Cardiac septum (tissue), 1 donor: ENCODE measurements at regions not wholly inside any gene's neighbourhood (a gene's known extent, or its start where the extent isn't known, plus 50 kb on each side); places are given as distances from the start of the nearest gene placed in this dataset.
"Not testable (repeated sequence)": the region's sequence is repeated elsewhere in the genome, so short reads cannot be mapped to it uniquely, and the experiment has no call there.

ENCODE experiments used
- DNase-seq: peaks from one replicate; pipeline ENCODE4 v3.0.0-alpha.2; 2020; ENCODE audit warnings: low spot score
- intact Hi-C: fragments of 100-400 bp; cut with DNase I; formaldehyde crosslinking; loops from one replicate; pipeline ENCODE4 v1.14.0; 2022
- donor health status: DM: no; HTN: no; CAD: no.

DNA sequence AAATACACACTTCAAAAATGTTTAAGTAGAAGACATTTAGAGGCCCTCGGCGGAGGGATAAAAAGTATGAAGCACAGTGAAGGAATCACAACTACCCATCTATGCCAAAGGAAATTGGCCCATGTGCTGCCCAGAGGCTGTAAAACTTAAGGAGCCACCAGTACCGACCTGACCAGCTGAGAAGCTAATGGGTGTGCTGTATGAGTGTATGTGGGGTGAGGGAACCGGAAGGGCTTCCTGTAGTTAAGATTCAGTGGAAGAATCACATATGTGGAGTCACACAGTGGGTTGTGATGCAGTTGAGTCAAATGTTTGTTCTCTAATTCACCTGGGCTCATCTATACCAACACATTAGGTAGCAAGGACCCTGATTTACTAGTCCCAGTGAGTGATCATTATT is 516.0 kb upstream of the IL12A start:
- DNase-seq, result no peak
- intact Hi-C loops, result no loop called here

DNA sequence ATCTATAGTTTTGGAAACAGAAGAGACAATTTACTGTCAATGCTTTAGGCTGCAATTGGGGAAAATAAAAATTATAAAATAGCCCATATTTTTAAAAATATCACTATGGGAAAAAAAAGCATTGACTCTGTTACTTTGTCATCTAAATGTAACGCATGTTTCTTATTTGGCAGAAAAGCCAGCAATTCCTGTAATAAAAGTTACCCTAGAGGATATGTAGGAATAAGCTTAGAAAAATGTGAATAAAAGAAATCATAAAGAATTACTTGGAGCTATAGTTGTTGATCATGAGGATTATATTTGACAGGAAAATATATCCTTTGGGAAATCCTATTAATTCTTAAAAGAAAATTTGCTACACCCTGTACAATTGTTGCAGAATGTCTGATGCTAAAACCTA is 515.4 kb upstream of the IL12A start:
- DNase-seq, result no peak
- intact Hi-C loops, result no loop called here

DNA sequence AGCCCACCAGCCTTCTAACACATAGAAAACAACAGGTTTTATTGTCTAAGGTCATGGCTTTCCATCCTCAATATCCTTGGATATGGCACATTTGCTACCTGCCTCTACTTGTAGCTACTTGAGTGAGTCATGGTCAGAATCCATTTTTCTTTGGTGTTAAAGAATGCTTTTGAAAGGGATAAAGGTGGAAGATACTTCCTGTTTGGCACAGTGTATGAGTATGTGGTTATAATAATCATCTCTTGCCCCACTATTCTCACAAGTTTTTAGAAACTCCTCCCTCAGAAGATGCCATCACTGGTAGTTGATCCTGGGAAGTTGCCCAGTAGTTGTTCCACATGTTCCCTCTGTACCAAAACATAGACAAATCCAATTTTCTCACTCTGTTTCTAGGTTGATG is 508.6 kb upstream of the IL12A start:
- no peak for DNase-seq
- intact Hi-C loops, result no loop called here

DNA sequence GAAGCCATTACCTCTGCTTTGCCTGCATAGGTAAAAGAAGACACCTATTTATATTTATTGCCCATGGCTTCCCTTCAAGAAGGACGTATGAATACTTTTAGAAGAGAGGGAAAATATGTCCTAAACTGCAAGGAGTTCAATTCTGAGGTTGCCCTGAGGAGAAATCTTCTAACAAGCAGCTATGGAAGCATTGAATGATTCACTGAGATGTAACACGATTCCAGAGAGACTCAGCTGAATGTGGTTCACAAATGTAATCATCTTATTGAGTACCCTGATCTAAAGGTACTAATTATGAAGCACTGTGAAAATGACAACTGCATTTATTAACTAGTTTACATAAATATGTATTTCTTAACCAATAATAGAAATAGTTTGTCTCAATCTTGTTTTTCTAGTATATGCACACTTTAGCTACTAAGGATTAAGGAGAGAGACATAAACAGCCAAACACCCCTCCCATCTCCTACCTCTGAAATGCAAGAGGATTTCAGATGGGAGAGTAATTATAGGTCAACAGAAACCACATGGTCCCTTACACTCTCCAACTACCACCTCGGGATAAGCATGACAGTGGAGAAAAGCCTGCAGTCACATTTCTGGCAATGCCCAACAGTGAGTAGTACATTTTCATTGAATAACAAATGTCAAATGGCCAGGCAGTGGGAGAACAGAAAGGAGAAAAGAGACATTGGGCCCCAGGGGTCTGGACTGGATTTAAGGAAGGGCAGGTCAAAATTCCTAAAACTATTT is 506.2 kb upstream of the IL12A start:
- no peak for DNase-seq
- intact Hi-C loops, result no loop called here

DNA sequence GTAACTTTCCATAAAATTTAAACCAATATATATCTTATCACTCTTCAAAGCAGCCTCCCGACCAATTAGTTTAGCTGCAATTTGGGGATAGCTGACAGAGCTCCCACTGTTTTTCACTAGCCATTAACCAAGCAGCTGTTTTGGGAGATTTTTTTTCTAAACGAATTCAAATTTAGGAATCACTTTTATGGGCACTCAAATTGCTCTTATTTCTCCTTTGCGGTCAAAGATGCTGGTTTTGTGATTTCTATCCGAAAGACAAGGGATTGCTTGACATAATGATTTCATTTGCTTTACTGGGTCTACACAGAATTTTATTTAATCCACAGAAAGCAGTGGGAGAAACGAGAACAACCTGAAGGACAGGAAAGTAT is 505.7 kb upstream of the IL12A start:
- DNase-seq, result no peak
- intact Hi-C loops, result no loop called here

DNA sequence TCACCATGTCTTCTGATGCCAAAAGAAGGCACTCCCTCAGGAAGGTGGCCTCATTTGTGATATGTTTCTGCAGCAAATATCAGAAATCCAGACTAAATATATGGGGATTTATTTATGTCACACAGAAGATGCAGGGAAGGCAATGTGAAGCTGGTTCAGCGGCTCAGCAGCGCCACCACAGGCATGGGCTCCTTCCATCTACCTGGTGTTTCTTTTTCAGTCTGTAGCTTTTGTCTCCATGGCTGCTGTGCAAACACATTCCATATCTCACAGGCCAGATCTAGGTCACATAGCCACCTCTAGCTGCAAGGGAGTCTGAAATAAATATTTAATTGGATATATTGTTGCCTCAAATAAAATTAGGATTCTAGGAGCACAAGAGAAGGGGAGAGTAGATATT is 502.1 kb upstream of the IL12A start:
- no peak for DNase-seq

DNA sequence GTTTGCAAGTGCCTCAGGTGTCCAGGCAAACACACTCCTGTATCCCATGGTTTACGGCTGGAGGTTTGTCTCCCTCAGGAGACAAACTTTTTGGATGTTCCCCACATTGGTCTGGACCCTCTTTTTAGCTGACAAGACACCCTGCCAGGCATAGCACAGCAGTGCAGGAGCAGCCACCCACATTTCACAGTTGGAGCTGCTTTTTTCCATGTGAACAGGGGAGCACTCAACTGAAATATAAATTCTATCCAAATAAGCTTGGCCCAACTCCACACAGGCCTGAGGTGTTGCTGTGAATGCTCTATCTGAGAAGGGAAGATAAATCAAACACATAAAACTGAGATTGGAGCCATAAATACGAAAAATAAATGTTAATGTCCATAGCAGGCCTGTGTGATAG is 501.3 kb upstream of the IL12A start:
- no peak for DNase-seq
- intact Hi-C loops, result no loop called here

More for the DNA sequence above, 502.1 kb upstream of the IL12A start:
- intact Hi-C loops, result no loop called here

DNA sequence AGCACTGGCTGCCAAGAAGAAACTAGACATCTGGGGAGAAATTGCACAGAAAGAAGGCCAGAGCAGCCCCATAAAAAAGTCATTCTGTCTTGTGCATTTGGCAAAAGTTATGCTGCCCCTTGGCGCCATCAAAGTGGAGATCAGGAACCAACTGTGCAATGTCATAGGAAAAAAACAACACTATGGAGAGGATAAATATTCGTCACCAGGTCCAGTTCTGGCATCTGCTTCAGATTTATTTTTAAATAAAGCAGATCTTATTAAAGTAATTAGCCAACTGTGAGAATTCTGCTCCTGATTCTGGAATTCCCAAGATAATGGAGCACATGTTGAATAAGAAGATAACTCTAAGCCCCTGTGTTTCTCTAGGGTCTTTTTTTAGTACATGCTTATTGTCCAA is 500.0 kb upstream of the IL12A start:
- intact Hi-C loops, result no loop called here
- no peak for DNase-seq

DNA sequence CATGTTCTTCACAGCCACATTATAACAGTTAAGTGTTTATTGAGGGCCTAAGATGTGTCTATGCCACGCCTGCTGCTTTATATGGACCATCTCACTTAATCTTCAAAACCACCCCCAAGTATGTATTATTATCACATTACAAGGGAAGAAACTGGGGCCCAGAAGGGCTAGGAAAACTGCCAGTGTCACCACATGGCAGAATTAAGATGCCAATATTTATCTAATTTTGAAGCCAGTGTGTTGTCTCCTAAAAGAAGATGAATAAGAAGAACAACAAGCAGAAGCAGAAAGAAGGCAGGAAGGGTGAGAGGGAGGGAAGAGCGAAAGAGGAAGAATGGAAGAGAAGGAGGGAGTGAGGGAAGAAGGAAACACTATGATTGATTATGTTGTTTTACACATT is 491.3 kb upstream of the IL12A start:
- no peak for DNase-seq
- intact Hi-C loops, result no loop called here

DNA sequence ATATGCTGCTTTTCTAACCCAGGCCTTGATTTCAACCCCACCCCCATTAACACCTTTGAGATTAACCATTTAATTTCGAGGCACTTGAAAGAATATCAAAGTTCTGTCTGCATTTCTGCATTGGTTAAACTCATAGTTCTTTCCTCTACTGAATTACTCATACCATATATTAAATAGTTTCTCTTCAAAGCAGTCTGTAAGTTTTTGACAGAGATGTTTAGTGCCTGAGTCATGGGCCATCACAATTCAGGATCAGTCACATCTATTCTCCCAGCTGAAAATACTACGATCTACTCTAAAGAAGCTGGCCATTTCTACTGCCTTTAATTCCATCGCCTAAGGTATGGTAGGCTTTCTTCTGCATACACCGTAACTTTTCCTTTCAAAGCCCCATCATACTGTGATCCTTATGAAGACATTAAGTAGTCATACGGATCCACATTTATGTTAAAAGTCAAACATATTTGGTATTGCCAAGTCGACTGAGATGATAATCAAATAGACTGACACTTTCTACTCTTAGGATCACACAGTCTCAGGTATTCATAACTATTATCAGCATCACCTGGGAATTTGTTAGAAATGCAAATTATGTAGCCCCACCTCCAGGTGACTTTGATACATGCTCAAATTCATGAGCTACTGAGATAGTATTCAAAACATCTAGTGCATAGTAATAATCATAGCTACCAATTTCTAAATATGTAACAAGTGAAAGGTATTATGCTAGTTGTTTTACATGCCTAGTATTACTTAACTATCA is 489.4 kb upstream of the IL12A start:
- intact Hi-C loops, result no loop called here
- DNase-seq, result no peak

DNA sequence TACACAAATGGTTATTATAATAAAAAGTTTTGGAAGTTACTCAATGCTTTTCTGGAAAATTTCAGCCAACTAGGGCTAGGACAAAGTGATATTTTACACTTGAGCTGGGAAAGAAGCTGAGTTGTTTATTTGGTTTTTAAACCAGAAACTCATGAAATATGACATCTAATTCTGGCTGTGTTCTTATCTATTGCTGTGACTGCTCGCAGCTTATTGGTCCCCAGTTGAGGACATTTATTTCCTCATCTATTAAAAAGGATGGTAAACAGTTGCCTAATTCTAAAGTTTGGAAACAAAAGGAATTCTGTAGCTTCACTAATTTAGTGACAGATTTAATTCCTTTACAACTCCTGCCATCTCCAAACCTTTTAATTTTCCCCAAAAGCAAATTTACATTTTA is 487.6 kb upstream of the IL12A start:
- intact Hi-C loops, result no loop called here
- DNase-seq, result no peak

DNA sequence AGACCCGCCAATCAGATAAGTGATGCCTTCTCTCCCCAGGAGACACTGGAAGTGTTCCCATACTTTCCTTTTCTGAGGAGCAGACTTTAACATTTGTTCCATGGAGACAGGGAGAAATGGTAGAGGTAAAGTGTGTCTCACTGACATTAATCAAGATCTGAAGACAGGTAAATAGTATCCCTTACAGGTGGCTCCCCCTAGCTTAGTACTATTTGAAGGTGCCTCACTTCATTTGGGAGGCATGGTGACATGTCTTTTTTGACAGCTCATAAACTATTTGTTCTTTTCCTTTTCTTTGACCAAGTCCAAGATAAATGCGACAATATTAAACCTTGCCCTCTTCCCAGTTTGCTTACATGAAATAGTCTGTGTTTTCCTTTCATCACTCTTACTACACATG is 485.6 kb upstream of the IL12A start:
- intact Hi-C loops, result no loop called here
- DNase-seq, result no peak

DNA sequence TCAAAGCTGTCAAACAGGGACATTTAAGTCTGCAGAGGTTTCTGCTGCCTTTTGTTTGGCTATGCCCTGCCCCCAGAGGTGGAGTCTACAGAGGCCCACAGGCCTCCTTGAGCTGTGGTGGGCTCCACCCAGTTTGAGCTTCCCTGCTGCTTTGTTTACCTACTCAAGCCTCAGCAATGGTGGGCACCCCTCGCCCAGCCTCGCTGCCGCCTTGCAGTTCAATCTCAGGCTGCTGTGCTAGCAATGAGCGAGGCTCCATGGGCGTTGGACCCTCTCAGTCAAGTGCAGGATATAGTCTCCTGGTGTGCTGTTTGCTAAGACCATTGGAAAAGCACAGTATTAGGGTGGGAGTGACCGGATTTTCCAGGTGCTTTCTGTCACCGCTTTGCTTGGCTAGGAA is 477.6 kb upstream of the IL12A start:
- intact Hi-C loops, DNase-seq: not testable (repeated sequence)

DNA sequence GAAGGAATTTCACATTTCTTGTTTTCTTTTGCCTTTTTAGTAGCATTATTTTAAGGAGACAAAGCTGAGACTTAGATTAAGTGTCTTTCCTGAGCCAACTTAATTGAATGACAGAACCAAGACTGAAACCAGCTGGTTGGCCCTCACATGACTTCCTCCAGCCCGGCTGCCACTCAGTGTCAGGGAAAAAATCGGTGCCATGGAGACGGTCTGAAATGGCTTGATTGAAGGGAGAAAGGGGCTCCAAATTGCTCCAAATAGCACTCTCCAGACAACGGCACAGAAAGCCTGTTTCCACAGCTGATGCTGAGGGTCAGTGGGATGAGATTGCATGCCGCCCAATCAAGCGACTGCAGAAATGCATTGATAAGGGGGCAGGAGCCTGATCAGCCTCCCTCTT is 475.2 kb upstream of the IL12A start:
- intact Hi-C loops, result no loop called here
- no peak for DNase-seq

DNA sequence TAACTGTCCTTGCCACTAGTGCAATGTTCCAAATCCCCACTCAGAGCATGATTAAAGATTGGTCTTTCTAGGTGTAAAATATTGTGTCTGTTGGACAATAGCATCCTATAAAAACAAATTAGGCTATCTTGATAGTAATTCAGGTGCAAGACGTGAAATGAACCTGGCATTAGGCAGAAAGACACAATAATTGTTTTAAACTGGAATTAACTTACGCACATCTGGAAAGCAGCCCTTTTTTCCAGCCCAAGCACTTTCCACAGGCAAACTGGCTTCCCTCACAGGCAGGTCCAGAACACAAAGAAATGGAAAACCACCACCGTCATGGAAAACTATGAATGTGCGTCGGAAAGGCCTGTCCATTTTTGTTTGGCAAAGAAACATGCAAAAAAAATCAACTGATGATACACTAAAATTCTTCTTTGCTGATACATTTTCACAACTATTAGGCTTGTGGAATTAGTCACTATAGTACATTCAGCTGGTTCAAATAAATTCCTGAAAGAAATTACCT is 474.7 kb upstream of the IL12A start:
- intact Hi-C loops, result no loop called here
- no peak for DNase-seq

DNA sequence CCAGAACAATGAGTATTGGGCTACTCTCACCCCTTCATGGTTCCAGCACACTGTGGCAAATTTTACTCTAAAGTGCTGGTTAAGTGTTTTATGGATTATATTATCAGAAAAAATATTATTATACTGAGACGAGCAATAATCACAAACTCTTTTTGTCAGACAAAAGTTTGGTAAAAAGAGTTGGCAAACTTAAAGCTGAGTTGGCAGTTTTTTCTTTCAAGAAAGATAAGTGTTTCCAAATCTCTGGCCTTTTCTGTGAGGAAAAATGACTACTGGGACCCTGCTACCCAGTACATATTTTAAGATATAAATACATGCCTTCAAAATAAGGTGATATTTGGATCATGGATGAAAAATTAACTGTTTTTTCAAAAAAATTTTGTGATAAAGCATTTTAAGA is 471.5 kb upstream of the IL12A start:
- DNase-seq, result no peak
- intact Hi-C loops, result no loop called here

DNA sequence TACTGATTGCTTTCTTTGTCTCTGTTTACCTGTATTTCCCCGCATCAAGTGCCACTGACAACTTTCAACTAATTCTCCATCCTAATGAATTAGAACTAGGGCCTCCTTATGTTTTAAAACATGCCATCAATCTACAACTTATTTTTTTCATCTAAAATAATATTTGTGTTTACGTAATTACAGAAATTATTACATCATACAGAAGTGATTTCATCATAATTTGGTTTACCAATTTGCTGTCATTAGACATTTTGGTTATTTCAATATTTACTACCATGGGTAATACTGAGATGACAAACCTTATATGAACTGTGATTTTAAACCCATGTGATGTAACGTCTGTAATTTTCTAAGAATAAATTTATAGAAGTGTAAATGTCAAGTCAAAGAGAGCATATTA is 468.0 kb upstream of the IL12A start:
- intact Hi-C loops, result no loop called here
- DNase-seq, result no peak

DNA sequence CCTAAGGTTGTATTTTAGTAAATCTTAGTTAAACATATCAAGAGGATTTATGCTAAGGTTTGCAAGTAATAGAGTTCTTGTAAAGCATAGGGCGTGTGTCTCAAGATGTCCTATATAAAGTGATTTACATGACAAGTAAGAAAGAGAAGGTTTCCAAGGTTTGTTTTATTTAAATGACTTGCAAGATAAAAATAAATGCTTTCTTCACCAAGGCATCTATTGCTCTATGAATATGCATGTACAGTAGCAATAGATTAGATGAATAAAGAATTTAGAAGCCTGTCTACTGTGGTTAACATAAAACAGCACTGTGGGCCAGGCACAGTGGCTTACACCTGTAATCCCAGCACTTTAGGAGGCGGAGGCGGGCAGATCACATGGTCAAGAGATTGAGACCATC is 466.4 kb upstream of the IL12A start:
- DNase-seq, result no peak
- intact Hi-C loops, result no loop called here

DNA sequence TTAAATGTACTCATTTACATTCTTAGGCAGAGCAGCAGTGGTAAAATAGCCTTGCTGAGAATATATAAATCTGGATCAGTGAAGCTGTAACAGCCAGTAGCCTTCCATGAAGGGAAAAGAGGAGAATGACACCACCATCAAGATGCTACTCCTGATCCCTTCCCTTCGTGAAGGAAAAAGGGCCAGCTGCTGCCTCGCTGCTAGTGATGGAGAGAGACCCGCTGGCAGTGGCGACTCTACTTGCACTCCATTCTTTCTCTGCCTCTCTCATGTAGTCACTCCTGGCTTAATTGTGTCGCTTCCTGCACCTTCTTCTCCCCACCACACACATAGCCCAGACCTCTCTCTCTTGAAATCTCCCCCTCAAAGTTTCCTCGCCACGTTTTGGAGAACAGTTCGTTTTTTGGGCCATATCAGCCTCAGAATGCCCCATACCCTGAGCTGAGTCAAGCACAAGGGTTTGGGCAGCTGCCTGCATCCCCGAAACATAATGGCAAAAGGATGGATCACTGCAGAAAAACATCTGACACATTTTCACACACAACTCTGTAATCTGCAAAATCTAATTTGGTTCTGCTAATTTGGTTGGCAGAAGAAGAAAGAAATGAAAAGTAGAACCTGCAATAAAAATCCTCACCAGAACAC is 460.3 kb upstream of the IL12A start:
- intact Hi-C loops, result no loop called here
- DNase-seq, result no peak

DNA sequence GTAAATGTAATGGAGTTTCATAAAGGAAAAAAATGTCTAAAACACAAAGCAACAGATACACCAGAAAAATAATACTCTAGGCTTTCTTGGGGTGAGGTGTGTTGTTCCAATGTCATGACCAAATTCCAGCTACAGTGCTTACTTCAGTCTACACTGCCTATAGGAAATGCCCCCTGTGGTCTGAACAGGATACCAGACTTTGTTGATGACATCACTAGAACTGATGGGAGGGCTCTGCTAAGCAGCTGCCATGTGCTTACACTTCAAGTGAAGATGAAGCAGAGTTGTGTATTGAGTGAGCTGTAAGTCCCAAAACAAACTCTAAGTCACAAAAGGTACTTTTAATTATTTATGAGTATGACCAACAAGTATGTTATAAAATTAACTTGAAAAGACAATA is 456.1 kb upstream of the IL12A start:
- intact Hi-C loops, result no loop called here
- no peak for DNase-seq

DNA sequence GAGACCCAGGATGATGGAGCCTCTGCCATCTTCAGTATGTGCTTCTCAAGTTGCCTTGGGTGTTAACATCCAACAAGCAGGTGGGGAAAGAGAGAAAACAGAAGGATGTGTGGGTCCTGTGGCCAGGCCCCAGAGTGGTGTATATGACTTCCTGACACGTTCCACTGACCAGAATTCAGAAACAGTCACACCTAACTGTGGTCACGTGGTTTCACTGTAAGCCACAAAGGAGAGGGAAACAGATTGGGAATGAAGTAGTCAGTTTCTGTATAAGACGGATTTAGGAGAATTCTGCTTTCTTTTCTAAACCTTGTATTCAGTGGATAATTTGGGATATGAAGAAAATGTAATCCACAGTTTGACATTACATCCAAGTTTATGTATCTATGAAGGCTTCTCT is 454.1 kb upstream of the IL12A start:
- intact Hi-C loops, result no loop called here
- no peak for DNase-seq
